ENCODE measurements at regions not wholly inside any gene's neighbourhood (a gene's known extent, or its start where the extent isn't known, plus 50 kb on each side); places are given as distances from the start of the nearest gene placed in this dataset.

- DNase-seq, result no peak
These were observed 316.1 kb downstream of the GADD45G start for GRCh38 chr9:89920951-89921350.

GRCh38 chr9:89922099-89922498, 317.3 kb downstream of the GADD45G start:
- DNase-seq, result no peak

GRCh38 chr9:89923174-89923573, 318.4 kb downstream of the GADD45G start:
- no peak for DNase-seq

GRCh38 chr9:89923961-89924504, 319.2 kb downstream of the GADD45G start:
- DNase-seq, result no peak

- DNase-seq, result no peak
These were observed 319.8 kb downstream of the GADD45G start for GRCh38 chr9:89924611-89925010.

GRCh38 chr9:89926167-89926566, 321.4 kb downstream of the GADD45G start:
- DNase-seq, result no peak

GRCh38 chr9:89926691-89927220, 321.9 kb downstream of the GADD45G start:
- no peak for DNase-seq

GRCh38 chr9:89928106-89928505, 323.3 kb downstream of the GADD45G start:
- DNase-seq, result no peak

- no peak for DNase-seq
These were observed 323.9 kb downstream of the GADD45G start for GRCh38 chr9:89928521-89929275.

GRCh38 chr9:89929315-89929672, 324.5 kb downstream of the GADD45G start:
- DNase-seq, result no peak

GRCh38 chr9:89929673-89930480, 325.1 kb downstream of the GADD45G start:
- no peak for DNase-seq

GRCh38 chr9:89933578-89933977, 328.8 kb downstream of the GADD45G start:
- no peak for DNase-seq

- no peak for DNase-seq
These were observed 330.3 kb downstream of the GADD45G start for GRCh38 chr9:89935115-89935514.

GRCh38 chr9:89935801-89936200, 331.0 kb downstream of the GADD45G start:
- DNase-seq, result no peak

- DNase-seq, result no peak
These were observed 332.2 kb downstream of the GADD45G start for GRCh38 chr9:89937051-89937450.

GRCh38 chr9:89939181-89939580, 334.4 kb downstream of the GADD45G start:
- DNase-seq, result no peak

GRCh38 chr9:89939626-89940292, 334.9 kb downstream of the GADD45G start:
- DNase-seq, result no peak

GRCh38 chr9:89940625-89941024, 335.8 kb downstream of the GADD45G start:
- no peak for DNase-seq

GRCh38 chr9:89941875-89942274, 337.1 kb downstream of the GADD45G start:
- DNase-seq, result no peak

GRCh38 chr9:89942643-89943042, 337.8 kb downstream of the GADD45G start:
- DNase-seq, result no peak

GRCh38 chr9:89943309-89943708, 338.5 kb downstream of the GADD45G start:
- DNase-seq, result no peak

- no peak for DNase-seq
These were observed 338.9 kb downstream of the GADD45G start for GRCh38 chr9:89943728-89944127.

GRCh38 chr9:89945133-89945532, 340.3 kb downstream of the GADD45G start:
- DNase-seq, result no peak

Data from GDM1 (cell line).